Activated CD4-positive, CD25-positive, alpha-beta regulatory T cell treated with anti-CD3 and anti-CD28 coated beads, Interleukin-2, amount 50 U/mL, for 72 hours (primary cell): ENCODE measurements at regions not wholly inside any gene's neighbourhood (a gene's known extent, or its start where the extent isn't known, plus 50 kb on each side); places are given as distances from the start of the nearest gene placed in this dataset.
"Not testable (repeated sequence)": the region's sequence is repeated elsewhere in the genome, so short reads cannot be mapped to it uniquely, and the experiment has no call there.

Experiments used
- DNase-seq: peaks from one replicate; pipeline ENCODE4 v3.0.0; 2021

DNA sequence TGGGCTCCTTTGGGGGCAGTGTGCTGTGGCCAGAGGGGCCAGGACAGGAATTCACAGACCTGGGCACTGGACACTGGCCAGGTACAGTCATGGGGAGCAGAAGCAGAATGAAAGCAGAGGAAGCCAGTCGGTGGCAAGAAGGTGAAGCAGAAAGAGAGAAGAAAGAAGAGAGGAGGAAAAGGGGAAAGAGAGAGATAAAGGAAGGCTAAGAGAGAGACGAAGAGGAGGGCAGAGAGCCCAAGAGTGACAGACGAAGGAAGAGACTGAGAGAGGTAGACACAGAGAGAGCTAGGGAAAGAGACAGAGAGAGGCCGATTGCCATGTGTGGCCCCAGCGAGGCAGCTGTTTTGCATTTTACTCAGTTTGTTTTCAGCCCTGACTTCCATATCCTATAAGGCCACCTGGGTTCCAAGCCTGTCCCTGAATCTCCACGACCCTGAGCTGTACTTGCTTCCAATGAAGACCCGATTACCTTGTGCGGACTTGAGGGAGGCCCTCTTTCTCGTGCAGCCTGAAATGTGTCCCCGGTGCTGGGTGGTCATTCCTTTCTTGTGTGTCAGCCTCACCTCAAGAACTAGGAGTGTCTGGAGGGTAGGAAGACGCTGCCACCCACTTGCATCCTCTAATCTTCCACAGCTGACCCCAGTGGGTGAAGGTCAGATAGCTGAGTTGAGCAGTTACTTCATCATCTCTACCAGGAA is 73.9 kb downstream of the LSM3 start:
- no peak for DNase-seq

DNA sequence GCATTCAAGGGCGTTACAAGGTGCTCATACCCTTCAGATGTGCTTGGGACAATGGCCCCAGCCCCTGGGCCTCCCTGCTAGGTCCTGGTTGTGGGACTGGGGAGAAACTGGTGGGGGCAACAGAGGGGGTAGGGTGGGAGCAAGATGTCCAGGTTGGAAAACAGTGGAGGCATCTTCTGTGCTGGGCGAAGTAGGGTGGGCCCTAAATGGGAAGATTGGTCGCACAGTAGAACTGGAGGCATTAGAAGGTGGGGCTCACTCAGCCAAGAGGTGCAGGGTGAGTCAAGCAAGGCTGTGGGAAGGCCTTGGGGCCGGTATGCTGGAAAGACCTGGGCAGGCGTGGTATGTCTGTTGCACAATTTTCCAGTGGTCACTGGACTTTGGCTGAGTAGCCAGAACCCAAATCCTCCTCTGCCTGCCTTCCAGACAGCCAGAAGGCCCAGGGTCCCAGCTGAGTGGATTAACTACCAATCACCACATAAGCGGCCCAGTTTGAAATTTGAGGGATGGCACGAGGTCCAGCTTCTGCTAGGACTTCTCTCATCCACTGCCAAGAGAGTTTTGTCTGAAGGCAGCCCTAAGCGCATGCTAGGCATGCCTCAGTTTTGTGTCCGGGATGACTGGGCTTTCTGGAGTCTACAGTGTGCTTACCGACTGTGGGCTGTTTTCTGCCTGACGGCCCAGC is 74.5 kb downstream of the LSM3 start:
- no peak for DNase-seq

DNA sequence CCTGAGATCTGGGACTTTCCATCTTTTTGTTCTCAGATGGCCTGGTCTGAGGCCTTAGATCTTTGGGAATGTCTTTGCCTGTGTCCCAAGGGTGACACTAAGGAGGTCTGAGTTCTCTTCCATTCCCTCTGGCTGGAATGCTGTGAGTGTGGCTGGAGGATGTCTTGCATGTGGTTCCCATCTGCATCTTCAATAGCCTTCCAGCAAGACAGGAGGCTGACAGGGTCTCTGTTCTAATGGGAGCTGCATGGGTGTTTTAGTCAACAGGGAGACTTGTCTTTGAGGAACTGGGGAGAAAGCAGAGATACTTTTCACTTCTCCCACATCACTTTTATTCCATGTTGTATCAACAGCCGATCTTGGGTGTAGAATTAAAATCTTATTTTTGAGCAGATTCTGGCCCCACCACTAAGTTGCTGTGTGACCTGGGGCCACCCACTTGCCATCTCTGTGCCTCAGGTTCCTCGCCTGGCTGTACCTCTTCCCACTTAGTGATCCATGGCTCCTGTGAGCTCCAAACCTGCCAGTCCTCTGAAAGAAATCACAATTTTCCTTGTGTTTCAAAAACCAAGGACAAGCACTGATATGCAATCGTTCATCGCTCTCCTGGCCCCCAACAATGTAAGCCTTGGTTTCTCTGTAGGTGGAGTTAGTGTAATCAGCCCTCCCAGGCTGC is 75.2 kb downstream of the LSM3 start:
- no peak for DNase-seq

DNA sequence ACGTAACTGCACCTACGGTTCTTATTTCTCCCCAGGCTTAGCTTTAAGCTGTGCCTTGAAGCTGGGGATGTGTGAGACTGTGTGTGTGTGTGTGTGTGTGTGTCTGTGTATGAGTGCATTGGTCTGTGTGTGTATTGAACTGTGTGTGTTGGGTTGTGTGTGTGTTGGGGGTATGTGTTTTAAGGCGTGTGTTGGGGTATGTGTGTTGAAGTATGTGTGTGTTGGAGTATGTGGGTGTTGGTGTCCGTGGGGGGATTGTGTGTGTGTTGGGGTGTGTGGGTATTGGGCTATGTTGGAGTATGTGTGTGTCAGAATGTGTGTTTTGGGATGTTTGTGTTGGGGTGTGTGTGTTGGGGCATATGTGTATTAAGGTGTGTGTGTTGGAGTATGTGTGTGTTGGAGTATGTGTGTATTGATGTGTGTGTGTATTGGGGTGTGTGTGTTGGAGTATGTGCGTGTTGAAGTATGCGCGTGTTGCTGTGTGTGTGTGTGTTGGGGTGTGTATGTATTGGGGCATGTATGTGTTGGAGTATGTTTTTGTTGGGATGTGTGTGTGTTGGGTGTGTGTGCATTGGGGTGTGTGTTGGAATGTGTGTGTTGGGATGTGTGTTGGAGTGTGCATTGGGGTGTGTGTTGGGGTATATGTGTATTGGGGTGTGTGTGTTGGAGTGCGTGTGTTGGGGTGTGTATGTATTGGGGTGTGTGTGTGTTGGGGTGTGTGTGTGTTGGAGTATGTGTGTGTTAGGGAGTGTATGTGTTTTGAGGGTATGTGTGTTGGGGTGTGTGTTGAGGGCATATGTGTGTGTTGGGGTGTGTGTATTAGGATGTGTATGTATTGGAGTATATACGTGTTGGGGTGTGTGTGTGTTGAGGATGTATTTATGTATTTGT is 76.4 kb downstream of the LSM3 start:
- DNase-seq: no peak

DNA sequence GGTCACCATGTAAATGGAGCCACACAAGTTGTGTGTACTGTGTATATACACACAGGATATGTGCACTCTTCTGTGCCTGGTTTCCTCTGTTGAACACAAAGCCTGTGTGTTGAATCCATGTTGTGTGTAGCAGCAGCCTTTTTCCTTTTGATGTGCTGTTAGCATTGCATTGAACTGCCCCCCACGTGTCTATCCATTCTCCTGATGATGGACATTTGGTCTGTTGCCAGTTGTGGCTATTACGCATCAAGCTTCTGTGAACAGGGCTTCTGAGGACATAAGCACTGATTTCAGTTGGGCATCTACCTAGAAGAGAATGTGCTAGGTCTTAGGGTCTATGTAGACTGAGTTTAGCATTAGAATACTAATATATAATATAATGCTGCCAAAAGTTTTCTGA is 77.4 kb downstream of the LSM3 start:
- no peak for DNase-seq

DNA sequence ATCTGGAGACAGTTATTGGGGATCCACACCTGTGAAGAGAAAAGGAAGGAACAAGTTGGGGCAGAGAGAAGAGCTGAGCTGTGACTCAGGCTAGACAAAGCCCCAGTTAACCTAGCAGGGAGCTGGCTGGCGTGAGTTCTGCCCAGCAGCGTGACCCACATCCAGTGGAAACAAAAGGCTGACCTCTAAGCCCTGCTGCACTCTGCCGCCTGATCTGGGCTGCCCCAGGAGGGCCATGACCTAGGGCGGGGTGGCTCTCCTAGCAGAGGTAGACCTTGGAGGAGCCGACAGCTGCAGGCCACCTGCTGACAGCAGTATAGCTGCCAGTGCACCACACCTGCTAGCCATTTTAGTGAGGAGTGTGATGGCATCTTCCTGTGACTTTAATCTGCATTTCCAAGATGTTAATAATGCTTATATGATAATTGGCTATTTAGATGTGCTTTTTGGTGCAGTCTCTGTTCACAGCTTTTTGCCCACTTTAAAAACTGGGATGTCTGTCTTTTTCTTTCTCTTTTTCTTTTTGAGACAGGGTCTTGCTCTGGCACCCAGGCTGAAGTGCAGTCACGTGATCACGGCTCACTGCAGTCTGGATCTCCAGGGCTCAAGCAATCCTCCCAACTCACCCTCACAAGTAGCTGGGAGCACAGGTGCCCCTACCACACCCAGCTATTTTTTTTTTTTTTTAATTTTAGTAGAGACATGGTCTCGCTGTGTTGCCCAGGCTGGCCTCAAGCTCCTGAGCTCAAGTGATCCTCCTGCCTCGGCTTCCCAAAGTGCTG is 78.1 kb downstream of the LSM3 start:
- no peak for DNase-seq

DNA sequence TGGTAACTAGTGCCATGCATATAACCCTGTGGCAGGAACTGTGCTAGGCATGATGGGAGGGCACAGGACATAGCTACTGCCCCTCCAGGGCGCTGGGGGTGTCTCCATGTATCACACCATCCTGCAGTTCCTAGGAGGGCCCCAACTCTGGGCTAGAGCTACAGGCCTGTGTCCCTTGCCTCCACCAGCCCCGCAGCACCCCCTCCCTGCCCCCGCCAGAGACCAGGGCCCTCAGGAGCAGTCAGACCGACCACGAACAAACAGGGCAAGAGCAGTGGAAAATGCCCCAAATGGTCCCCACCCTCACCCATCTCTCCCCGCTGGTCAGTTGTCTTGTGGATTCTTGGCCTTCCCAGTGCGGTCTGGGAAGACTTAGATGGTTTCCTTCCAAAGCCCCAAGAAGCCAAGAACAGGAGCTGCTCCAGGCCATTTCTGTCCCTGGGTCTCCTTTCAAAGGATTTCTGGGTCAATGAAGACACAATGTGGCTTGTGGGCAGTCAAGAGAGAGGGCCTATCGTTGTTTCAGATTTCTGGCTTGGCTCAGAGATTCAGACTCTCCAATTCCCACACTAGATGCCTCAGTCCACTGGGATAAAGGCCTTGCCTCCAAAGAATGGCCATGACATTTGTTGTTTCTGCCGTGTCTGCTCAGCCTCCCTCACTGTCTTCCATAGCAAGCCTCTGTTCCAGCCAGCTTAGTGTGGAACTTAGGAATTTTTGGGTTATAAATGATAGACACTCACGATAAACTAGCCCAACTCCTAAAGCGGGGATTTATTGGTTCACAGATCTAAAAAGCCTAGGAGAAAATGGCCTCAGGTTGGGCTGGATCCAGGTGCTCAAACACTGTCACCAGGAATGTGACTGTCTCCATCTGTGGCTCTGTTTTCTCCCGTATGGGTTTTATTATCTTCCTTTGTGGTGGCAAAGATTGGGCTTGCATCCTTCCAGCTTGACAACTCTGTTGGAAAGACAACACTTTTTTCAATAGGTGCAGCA is 80.6 kb downstream of the LSM3 start:
- DNase-seq: no peak

DNA sequence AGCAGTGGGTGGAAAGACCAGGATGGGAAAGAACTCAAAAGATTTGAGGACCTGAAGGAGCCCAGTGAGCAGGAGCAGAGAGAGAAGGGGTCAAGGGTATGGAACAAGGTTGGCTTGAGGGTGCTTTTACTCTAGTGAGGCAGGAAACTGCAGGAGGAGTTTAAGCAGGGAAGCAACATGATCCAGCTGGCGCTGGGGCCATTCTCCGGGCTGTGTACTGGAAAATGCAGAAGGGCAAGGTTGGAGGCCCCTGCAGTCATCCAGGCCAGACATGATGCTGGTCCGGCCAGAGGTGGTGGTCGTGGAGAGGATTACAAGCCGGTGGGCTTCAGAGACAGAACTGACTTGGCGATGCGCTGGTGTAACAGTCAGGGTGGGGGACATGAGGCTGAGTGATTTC is 81.8 kb downstream of the LSM3 start:
- no peak for DNase-seq

DNA sequence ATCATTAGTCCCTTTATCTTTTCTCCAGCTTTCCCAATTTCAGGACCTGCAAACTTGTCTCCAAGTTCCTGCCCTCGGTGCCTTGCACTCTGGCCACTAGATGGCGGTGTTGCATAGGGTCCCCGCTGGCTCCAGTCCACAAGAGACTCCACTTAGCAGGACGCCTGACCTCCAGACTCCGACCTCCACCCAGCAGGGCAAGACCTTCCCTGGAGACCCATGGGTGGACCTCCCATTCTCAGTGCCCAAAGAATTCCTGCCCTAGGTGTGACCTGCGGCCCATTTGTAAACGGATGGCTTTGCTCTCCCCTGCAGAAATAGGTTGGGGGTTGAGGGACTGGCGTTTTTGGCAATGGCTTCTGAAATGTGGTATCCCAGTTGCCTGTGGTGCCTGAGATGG is 82.6 kb downstream of the LSM3 start:
- peak; percentile 84 for DNase-seq

DNA sequence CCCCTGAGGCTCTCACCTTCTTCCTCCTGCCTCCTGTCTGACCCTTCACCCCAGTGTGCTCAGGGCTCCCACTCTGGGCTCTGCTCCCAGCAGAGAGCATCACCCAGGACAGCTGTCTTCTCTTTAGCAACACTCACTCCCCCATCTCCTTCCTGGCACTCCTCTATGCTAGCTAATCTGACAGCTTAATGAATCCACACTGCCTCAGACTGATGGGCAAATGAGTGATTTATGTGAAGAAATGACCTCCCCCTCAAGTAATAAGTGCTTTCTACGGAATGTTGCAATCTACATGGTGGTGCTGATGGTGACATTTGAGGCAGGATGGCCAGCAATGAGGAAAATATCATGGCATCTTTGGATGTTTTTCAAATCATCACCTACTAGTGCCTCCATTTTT is 83.6 kb downstream of the LSM3 start:
- no peak for DNase-seq

DNA sequence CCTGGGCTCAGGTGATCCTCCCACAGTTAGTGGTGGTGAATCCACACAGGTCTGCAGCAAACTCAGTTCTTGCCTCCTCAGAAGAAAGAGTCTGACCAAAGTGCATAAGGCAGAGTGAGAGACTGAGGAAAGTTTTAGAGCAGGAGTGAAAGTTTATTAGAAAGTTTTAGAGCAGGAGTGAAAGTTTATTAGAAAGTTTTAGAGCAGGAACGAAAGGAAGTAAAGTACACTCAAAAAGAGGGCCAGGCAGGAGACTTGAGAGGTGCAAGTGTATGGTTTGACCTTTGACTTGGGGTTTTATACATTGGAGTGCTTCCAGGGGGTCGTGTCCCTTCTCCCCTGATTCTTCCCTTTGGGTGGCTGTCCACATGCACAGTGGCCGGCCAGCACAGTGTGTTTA is 84.2 kb downstream of the LSM3 start:
- DNase-seq: no peak

DNA sequence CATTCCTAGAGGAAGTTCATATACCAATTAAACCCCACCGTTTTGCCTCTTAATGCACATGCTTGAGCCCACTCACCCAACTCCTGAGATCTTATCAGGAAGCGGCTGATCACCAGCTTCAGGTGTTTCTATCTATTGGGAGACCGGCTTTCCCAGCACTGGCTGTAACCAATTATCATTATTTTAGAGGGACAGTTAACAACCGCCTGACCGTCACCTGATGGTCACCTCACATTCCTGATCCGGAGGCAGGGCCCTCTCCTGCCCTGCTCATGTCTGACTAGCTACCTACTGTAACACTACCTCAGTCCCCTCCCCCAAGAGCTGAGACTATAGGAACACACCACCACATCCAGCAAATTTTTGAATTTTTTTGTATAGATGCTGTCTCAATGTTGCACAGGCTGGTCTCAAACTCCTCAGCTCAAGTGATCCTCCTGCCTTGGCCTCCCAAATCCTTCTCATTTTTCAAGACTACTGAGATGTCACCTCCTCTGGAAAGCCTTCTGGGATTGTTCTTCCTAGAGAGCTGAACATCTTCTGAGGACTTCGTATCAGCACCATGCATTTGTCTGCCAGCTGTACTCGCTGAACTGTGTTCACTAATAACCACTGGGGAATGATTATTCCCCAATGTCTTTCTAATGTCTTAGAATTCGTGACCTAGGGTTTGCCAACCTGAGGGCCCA is 84.8 kb downstream of the LSM3 start:
- no peak for DNase-seq

DNA sequence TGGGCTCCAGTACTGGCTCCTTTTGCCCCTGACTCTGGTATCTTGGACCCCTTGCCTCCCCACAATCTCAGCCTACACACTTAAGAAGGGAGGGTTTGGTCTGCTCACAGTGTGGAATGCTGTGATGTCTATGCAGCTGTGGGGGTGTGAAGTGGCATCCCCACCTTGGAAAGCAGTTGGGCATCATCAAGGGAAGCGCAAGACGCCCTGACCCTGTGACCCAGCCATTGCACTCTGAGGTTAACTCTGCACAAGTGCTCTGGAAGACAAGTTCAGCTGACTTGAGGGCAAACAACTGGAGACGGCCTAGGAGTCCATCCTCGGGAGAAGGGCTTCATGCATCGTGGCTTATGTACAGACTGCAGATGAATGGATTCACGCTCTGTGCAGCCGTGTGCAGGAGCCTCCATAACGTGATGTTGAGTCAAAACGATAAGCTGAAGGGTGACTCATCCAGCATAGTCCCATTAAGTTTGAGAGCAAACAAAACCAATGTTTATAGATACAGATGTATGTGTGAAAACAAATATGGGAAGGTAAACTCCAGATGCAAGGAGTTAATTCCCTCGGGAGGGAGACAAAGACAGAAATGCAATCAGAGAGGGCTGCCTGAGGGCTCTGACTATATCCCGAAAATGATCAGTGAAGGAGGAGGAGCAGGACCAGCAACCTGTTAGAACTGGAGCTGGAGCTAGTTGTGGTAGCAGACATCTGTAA is 86.8 kb downstream of the LSM3 start:
- no peak for DNase-seq

DNA sequence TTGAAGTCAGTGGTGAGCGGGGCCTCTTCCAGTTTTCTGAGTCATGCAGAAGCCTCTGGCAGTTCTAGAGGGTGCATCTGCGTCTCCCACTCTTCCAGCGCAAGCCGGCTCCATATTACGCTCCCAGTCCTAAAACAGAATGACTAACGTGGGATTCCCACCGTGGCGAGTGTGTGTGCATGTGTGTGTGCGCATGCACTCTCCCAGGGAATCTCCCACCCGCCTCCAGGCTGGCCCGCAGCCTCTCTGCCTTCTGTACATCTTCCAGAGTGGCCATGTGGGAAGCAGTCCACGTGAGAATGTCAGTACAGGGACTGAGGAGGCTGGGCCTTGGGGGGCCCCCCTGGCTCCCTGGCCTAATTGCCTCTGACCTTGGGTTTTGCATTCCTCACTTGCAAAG is 87.7 kb downstream of the LSM3 start:
- DNase-seq: no peak

DNA sequence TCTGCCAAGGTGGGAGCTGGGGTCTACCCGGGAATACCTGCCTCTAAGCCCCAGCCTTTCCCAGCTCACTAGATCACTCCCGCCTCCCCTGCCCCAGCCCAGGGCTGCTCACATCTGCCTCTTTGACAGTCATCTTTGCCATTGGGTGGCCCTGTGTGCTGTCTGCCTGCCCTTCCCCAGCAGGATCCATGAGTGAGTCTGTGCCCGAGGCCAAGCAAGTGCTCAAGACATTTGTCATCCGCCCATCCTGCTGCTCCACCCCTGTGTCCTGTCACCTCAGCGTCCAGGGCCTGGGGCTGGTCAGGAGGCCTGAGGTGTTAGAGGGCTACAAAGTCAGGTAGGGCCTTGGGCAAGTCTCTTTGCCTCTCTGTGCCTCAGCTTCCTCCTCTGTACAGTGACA is 89.4 kb downstream of the LSM3 start:
- DNase-seq: no peak

DNA sequence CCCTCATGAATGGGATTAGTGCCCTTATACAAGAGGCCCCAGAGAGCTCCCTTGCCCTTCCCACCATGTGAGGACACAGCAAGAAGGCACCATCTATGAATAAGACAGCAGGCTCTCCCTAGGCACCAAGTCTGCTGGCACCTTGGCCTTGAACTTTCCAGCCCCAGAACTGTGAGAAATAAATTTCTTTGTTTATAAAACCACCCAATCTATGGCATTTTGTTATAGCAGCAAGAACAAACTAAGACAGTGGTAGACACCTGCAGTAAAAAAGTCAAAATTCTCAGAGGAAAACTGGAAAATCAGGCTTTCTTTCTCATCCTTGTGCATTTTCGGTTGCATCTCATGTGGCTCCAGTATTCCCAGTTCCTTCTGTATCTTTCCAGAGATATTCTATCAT is 90.3 kb downstream of the LSM3 start:
- no peak for DNase-seq

DNA sequence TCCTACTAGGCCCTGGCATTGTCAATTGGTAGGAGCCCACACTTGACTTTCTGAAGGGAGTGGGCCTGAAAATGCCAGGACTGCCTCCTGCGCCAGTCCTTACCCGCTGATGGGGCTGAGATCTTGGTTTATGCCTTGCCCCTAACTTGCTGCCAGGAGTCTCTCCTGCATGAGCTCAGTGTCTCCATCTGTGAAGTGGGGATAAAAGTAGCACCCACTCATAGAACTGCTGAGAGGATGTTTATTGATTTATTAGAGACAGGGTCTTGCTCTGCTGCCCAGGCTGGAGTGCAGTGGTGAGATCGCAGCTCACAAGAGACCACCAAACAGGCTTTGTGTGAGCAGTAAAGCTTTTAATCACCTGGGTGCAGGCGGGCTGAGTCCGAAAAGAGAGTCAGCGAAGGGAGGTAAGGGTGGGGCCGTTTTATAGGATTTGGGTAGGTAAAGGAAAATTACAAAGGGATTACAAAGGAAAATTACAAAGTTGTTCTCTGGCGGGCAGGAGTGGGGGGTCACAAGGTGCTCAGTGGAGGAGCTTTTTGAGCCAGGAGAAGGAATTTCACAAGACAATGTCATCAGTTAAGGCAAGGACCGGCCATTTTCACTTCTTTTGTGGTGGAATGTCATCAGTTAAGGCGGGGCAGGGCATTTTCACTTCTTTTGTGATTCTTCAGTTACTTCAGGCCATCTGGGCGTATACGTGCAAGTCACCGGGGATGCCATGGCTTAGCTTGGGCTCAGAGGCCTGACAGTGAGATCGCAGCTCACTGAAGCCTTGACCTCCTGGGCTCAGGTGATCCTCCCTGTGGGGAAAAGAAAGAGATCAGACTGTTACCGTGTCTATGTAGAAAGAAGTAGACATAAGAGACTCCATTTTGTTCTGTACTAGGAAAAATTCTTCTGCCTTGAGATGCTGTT is 93.7 kb downstream of the LSM3 start:
- not testable (repeated sequence) for DNase-seq

DNA sequence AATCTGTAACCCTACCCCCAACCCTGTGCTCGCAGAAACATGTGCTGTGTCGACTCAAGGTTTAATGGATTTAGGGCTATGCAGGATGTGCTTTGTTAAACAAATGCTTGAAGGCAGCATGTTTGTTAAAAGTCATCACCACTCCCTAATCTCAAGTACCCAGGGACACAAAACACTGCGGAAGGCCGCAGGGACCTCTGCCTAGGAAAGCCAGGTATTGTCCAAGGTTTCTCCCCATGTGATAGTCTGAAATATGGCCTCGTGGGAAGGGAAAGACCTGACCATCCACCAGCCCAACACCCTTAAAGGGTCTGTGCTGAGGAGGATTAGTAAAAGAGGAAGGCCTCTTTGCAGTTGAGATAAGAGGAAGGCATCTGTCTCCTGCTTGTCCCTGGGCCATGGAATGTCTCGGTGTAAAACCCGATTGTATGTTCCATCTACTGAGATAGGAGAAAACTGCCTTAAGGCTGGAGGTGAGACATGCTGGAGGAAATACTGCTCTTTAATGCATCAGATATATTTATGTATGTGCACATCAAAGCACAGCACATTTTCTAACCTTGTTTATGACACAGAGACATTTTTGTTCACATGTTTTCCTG is 94.4 kb downstream of the LSM3 start:
- not testable (repeated sequence) for DNase-seq
